ENCODE measurements at regions not wholly inside any gene's neighbourhood (a gene's known extent, or its start where the extent isn't known, plus 50 kb on each side); places are given as distances from the start of the nearest gene placed in this dataset.
A peak's percentile ranks its signal among the peaks of the same experiment; 100 is the strongest.

DNA sequence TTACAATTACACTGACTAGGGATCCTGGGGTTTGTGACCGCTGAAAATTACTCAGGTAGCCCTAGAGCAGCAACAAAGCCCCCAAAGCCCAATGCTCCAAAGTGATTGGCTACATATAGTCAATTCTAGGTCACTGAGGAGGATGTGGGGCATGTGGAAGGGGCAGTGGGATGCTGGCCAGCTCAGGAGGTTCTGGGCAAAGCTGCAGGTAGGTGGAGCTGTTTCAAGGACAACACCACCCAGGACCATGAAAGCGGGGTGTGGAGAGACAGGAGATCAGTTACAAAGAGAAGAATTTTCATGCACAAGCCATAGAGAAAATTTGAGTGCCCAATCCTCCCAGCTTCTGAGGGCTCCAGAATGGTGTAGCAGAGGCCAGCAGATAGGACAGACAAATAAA is 75.0 kb upstream of the CCDC85A start:
- Mint-ChIP-seq H3K36me3 (no peaks in the 10 kb centered on the region), H3K4me1 (peaks cover 21% of the 10 kb centered on the region), H3K4me3 (no peak overlapping the region), H3K27ac (no peak overlapping the region), H3K9me3 (no peaks in the 10 kb centered on the region), H3K27me3 (ENCODE audit: low read depth) (peaks cover 4% of the 10 kb centered on the region)
- no peak for TF ChIP-seq CTCF (IDR thresholded peaks at IDR 0.05; ENCODE audit: unreplicated experiment)
- DNase-seq (ENCODE audit: low spot score in 2 of 2, unreplicated experiment in 2 of 2), result no peak

DNA sequence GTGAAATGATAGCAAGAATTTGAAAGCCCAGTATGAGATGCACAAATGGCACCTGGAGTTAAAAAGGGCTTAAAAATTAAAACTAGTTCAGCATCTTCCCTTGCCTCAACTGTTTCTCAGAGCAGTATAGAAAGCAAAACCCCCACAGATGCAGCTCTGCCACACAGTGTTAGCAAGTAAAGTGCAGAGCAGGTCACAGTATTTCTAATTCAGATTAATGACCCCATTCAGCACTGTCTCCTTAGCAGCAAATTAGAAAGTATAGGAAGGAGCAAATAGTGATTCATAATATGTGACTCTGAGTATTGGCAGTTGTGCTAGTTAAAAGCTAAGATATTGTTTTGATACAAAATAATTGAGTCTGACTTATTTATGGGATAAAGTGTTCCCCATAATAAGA is 73.8 kb upstream of the CCDC85A start:
- DNase-seq (ENCODE audit: low spot score in 2 of 2, unreplicated experiment in 2 of 2), result no peak
- Mint-ChIP-seq H3K27me3 (ENCODE audit: low read depth) (peaks cover 2% of the 10 kb centered on the region), H3K36me3 (no peaks in the 10 kb centered on the region), H3K4me3 (no peak overlapping the region), H3K27ac (no peak overlapping the region), H3K4me1 (peaks cover 25% of the 10 kb centered on the region), H3K9me3 (no peaks in the 10 kb centered on the region)
- TF ChIP-seq CTCF (IDR thresholded peaks at IDR 0.05; ENCODE audit: unreplicated experiment), result no peak

DNA sequence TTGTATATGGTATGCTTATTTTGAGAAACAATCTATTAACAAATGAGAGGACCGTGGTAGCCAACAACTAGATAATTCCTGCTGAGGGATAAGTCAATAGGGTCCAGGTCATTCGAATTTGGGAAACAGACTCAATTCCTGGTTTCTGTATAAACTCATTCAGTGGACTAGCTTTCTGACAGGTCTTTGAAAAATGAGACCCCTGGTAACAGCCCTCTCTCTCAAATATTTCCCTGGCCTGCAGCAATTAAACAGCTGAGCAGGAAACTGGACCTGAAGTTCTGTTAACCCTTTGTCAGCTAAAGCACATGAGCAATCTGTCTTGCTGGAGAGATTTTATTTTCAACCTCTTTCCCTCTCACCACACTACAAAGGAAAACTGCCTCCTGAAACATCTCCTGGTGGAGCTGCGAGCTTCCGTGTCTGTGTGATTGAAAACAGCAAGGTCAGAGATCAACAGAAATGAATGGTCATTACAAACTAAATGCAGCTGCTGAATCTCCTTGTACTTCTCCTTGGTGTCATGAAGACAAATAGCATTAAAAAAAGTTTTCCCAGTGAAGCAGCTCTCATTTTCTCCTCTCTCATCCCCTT is 70.3 kb upstream of the CCDC85A start:
- no peak for TF ChIP-seq CTCF (IDR thresholded peaks at IDR 0.05; ENCODE audit: unreplicated experiment)
- no peak overlapping the region for H3K4me3 Mint-ChIP-seq
- no peak overlapping the region for H3K27ac Mint-ChIP-seq
- peaks cover 43% of the 10 kb centered on the region for H3K4me1 Mint-ChIP-seq
- H3K36me3 Mint-ChIP-seq, result no peaks in the 10 kb centered on the region
- peaks cover 4% of the 10 kb centered on the region for H3K9me3 Mint-ChIP-seq
- DNase-seq (ENCODE audit: low spot score in 2 of 2, unreplicated experiment in 2 of 2), result no peak
- no peaks in the 10 kb centered on the region for H3K27me3 Mint-ChIP-seq (ENCODE audit: low read depth)

GRCh38 chr2:56117764-56118163 is 66.0 kb upstream of the CCDC85A start:
- Mint-ChIP-seq H3K4me1 (peaks cover 39% of the 10 kb centered on the region), H3K27ac (peak overlapping the region; percentile 75), H3K36me3 (no peaks in the 10 kb centered on the region), H3K27me3 (ENCODE audit: low read depth) (no peaks in the 10 kb centered on the region), H3K4me3 (peak overlapping the region; percentile 36), H3K9me3 (peaks cover 4% of the 10 kb centered on the region)
- TF ChIP-seq CTCF (IDR thresholded peaks at IDR 0.05; ENCODE audit: unreplicated experiment), result no peak
- DNase-seq (ENCODE audit: low spot score in 2 of 2, unreplicated experiment in 2 of 2), result no peak

- TF ChIP-seq CTCF (IDR thresholded peaks at IDR 0.05; ENCODE audit: unreplicated experiment), result no peak
- H3K27ac Mint-ChIP-seq, result peak overlapping the region; percentile 75
Observed at GRCh38 chr2:56118474-56118873, 65.3 kb upstream of the CCDC85A start.

DNA sequence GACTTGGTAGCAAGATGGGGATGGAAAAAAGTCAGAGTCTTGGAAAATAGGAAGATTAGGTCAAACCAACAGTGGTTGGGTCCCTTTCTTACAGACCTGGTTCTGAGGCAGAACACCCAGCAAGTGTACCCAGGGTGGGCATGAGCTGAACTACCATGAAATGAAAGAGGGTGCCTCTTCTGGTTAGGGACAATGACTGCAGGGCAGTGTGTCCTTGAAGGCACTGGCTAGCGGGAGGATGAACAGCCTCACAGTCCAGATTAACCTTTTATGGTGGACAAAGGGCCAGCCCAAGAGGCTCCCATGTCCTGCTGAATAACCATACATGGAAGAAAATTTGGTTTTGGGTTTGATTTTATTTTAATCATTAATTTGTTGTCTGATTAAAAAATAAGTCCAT is 61.8 kb upstream of the CCDC85A start:
- no peak for TF ChIP-seq CTCF (IDR thresholded peaks at IDR 0.05; ENCODE audit: unreplicated experiment)

More at GRCh38 chr2:56118474-56118873, 65.3 kb upstream of the CCDC85A start:
- Mint-ChIP-seq H3K27me3 (ENCODE audit: low read depth) (peaks cover 2% of the 10 kb centered on the region), H3K4me1 (peaks cover 33% of the 10 kb centered on the region), H3K4me3 (peak overlapping the region; percentile 36), H3K36me3 (no peaks in the 10 kb centered on the region), H3K9me3 (peaks cover 4% of the 10 kb centered on the region)
- no peak for DNase-seq (ENCODE audit: low spot score in 2 of 2, unreplicated experiment in 2 of 2)

More for the DNA sequence above, 61.8 kb upstream of the CCDC85A start:
- Mint-ChIP-seq H3K27ac (no peak overlapping the region), H3K4me3 (no peak overlapping the region), H3K9me3 (no peaks in the 10 kb centered on the region), H3K4me1 (peaks cover 21% of the 10 kb centered on the region), H3K27me3 (ENCODE audit: low read depth) (peaks cover 5% of the 10 kb centered on the region), H3K36me3 (no peaks in the 10 kb centered on the region)
- DNase-seq (ENCODE audit: low spot score in 2 of 2, unreplicated experiment in 2 of 2), result no peak

All from mesothelial cell of epicardium (in vitro differentiated cells).